H9 (cell line): ENCODE measurements at regions not wholly inside any gene's neighbourhood (a gene's known extent, or its start where the extent isn't known, plus 50 kb on each side); places are given as distances from the start of the nearest gene placed in this dataset.

Experiments used
- DNase-seq: peaks from one replicate; pipeline ENCODE4 v3.0.0-alpha.2; 2017
- H2AFZ ChIP-seq: one replicate; pipeline ENCODE4 v1.6.1; 2013; ENCODE audit warnings: mild to moderate bottlenecking, low read length, control low read depth, moderate library complexity
- H2AK5ac ChIP-seq: 2 replicates; pipeline ENCODE4 v1.6.1; 2013; ENCODE audit warnings: low read length, control low read depth, mixed read lengths; ENCODE audit not compliant: insufficient read length
- H2BK120ac ChIP-seq: one replicate; pipeline ENCODE4 v1.6.1; 2013; ENCODE audit warnings: low read depth, mild to moderate bottlenecking, low read length, control low read depth, inconsistent platforms; ENCODE audit not compliant: poor library complexity, severe bottlenecking
- H2BK12ac ChIP-seq: 2 replicates; pipeline ENCODE4 v1.6.1; 2013; ENCODE audit warnings: low read length, control low read depth, mixed read lengths, low read depth; ENCODE audit not compliant: insufficient read length
- H2BK15ac ChIP-seq: 2 replicates; pipeline ENCODE4 v1.6.1; 2013; ENCODE audit warnings: low read depth, low read length, control low read depth
- H2BK20ac ChIP-seq: one replicate; pipeline ENCODE4 v1.6.1; 2013; ENCODE audit warnings: low read depth, mild to moderate bottlenecking, low read length, control low read depth, inconsistent platforms; ENCODE audit not compliant: poor library complexity, severe bottlenecking
- H2BK5ac ChIP-seq: 2 replicates; pipeline ENCODE4 v1.6.1; 2013; ENCODE audit warnings: low read length, control low read depth, mixed read lengths; ENCODE audit not compliant: insufficient read length
- H3K14ac ChIP-seq: 2 replicates; pipeline ENCODE4 v1.6.1; 2013; ENCODE audit warnings: low read length, control low read depth; ENCODE audit not compliant: insufficient read depth
- H3K18ac ChIP-seq: 2 replicates; pipeline ENCODE4 v1.6.1; 2013; ENCODE audit warnings: low read depth, mild to moderate bottlenecking, mixed read lengths, low read length, control low read depth; ENCODE audit not compliant: insufficient read length
- H3K23ac ChIP-seq: 2 replicates; pipeline ENCODE4 v1.6.1; 2013; ENCODE audit warnings: low read length, control low read depth, mixed read lengths, low read depth; ENCODE audit not compliant: insufficient read length
- H3K23me2 ChIP-seq: 2 replicates; pipeline ENCODE4 v1.6.1; 2013; ENCODE audit warnings: low read depth, mild to moderate bottlenecking, mixed read lengths, low read length, control low read depth; ENCODE audit not compliant: insufficient read length, poor library complexity, severe bottlenecking
- H3K27ac ChIP-seq: 2 replicates; pipeline ENCODE4 v1.5.1; 2013; ENCODE audit warnings: low read length, control low read depth, mixed read lengths, low read depth; ENCODE audit not compliant: insufficient read length
- H3K27me3 ChIP-seq: 2 replicates; pipeline ENCODE4 v1.6.1; 2013; ENCODE audit warnings: low read length, control low read depth, inconsistent platforms; ENCODE audit not compliant: insufficient read depth
- H3K4ac ChIP-seq: 2 replicates; pipeline ENCODE4 v1.6.1; 2013; ENCODE audit warnings: low read depth, mild to moderate bottlenecking, control low read depth, inconsistent platforms, low read length, moderate library complexity
- H3K4me1 ChIP-seq: 2 replicates; pipeline ENCODE4 v1.6.1; 2013; ENCODE audit warnings: low read length, control low read depth, inconsistent platforms; ENCODE audit not compliant: insufficient read depth
- H3K4me2 ChIP-seq: 2 replicates; pipeline ENCODE4 v1.6.1; 2013; ENCODE audit warnings: low read length, control low read depth, mixed read lengths; ENCODE audit not compliant: insufficient read length, insufficient read depth
- H3K56ac ChIP-seq: 2 replicates; pipeline ENCODE4 v1.6.1; 2013; ENCODE audit warnings: low read depth, mild to moderate bottlenecking, mixed read lengths, low read length, control low read depth; ENCODE audit not compliant: insufficient read length
- H3K79me1 ChIP-seq: 2 replicates; pipeline ENCODE4 v1.6.1; 2013; ENCODE audit warnings: low read depth, mild to moderate bottlenecking, moderate library complexity, low read length, control low read depth, inconsistent platforms; ENCODE audit not compliant: insufficient read depth, poor library complexity, severe bottlenecking
- H3K79me2 ChIP-seq: 2 replicates; pipeline ENCODE4 v1.6.1; 2013; ENCODE audit warnings: low read length, control low read depth, inconsistent platforms; ENCODE audit not compliant: insufficient read depth
- H3K9ac ChIP-seq: 2 replicates; pipeline ENCODE4 v1.6.1; 2013; ENCODE audit warnings: low read length, control low read depth, mixed read lengths; ENCODE audit not compliant: insufficient read length; ENCODE audit errors: extremely low read depth
- H3K9me3 ChIP-seq: one replicate; pipeline ENCODE4 v1.6.1; 2013; ENCODE audit warnings: low read depth, low read length, inconsistent platforms; ENCODE audit not compliant: control insufficient read depth
- H3T11ph ChIP-seq: one replicate; pipeline ENCODE4 v1.6.1; 2013; ENCODE audit warnings: mild to moderate bottlenecking, low read length, control low read depth, inconsistent platforms
- H4K20me1 ChIP-seq: one replicate; pipeline ENCODE4 v1.6.1; 2013; ENCODE audit not compliant: control insufficient read depth, insufficient read length, insufficient read depth
- H4K5ac ChIP-seq: 2 replicates; pipeline ENCODE4 v1.6.1; 2013; ENCODE audit warnings: low read depth, mild to moderate bottlenecking, mixed read lengths, low read length, control low read depth; ENCODE audit not compliant: insufficient read length
- H4K8ac ChIP-seq: replicated peaks from 2 replicates; pipeline ENCODE4 v1.6.1; 2013; ENCODE audit warnings: low read length, control low read depth, mixed read lengths, low read depth; ENCODE audit not compliant: insufficient read length
- H4K91ac ChIP-seq: 2 replicates; pipeline ENCODE4 v1.6.1; 2013; ENCODE audit warnings: low read depth, mild to moderate bottlenecking, moderate library complexity, mixed read lengths, low read length, control low read depth; ENCODE audit not compliant: insufficient read length
- H3K27ac Mint-ChIP-seq, 3 experiments: 2 replicates in 2 of 3; 3 replicates in 1 of 3; pipeline ENCODE4 v1.8.0; 2020 to 2021; ENCODE audit warnings: mixed read lengths in 3 of 3, mild to moderate bottlenecking in 1 of 3, moderate library complexity in 1 of 3
- H3K27me3 Mint-ChIP-seq: 2 replicates; pipeline ENCODE4 v1.8.0; 2021; ENCODE audit warnings: low read depth, mild to moderate bottlenecking, moderate library complexity, mixed read lengths
- H3K36me3 Mint-ChIP-seq, 3 experiments: 2 replicates in 2 of 3; 3 replicates in 1 of 3; pipeline ENCODE4 v1.8.0; 2020 to 2021; ENCODE audit warnings: low read depth in 3 of 3, mixed read lengths in 3 of 3; ENCODE audit not compliant: insufficient read depth in 1 of 3
- H3K4me1 Mint-ChIP-seq, 2 experiments: 2 replicates each; pipeline ENCODE4 v1.8.0; 2020; ENCODE audit warnings: mixed read lengths in 2 of 2
- H3K4me3 Mint-ChIP-seq, 2 experiments: 2 replicates in 1 of 2; 3 replicates in 1 of 2; pipeline ENCODE4 v1.8.0; 2020 to 2021; ENCODE audit warnings: mild to moderate bottlenecking in 2 of 2, mixed read lengths in 2 of 2, moderate library complexity in 1 of 2
- H3K9me3 Mint-ChIP-seq, 2 experiments: 2 replicates in 1 of 2; 3 replicates in 1 of 2; pipeline ENCODE4 v1.8.0; 2020; ENCODE audit warnings: mild to moderate bottlenecking in 2 of 2, mixed read lengths in 2 of 2, moderate library complexity in 1 of 2
- WGBS: extraction: QIAGEN DNeasy Blood & Tissue Kit; methylation state at CpG from one replicate; pipeline ENCODE4 v1.1.7; 2013; ENCODE audit warnings: missing lambda C conversion rate, low lambda C conversion rate, mixed read lengths; ENCODE audit not compliant: insufficient read length; ENCODE audit errors: extremely low coverage; 5-methylcytosine and 5-hydroxymethylcytosine counted together
- TF ChIP-seq, protein P1 (sequence below): fragments of 200-600 bp; sonication (generic); conservative IDR thresholded peaks from 3 replicates; pipeline ENCODE4 v1.8.0; 2021; ENCODE audit warnings: antibody characterized with exemption, mild to moderate bottlenecking

GRCh38 chr12:93072340-93072739 is 143.2 kb upstream of the EEA1 start:
- Histone ChIP-seq H3K23ac (no peak overlapping the region), H3K9ac (no peak overlapping the region), H3K27ac (no peak overlapping the region), H3K27me3 (no peaks in the 10 kb centered on the region; the same call in 1 of the 2 replicates), H2AFZ (no peak overlapping the region), H3K79me2 (no peaks in the 10 kb centered on the region), H2BK12ac (no peak overlapping the region), H2BK15ac (no peak overlapping the region), H2AK5ac (no peak overlapping the region), H3K14ac (no peak overlapping the region), H4K20me1 (no peaks in the 10 kb centered on the region), H3K9me3 (no peaks in the 10 kb centered on the region), H3K4me2 (no peak overlapping the region), H3K18ac (no peak overlapping the region), H2BK5ac (no peak overlapping the region), H3K56ac (no peak overlapping the region), H3K23me2 (no peaks in the 10 kb centered on the region), H4K5ac (no peak overlapping the region), H3K4me1 (no peaks in the 10 kb centered on the region), H3T11ph (no peak overlapping the region), H4K8ac (no peak overlapping the region), H2BK20ac (no peak overlapping the region), H3K4ac (no peak overlapping the region), H2BK120ac (no peak overlapping the region), H3K79me1 (no peaks in the 10 kb centered on the region), H4K91ac (no peak overlapping the region)
- Mint-ChIP-seq H3K27me3 (peaks cover 63% of the 10 kb centered on the region), H3K9me3 (no peaks in the 10 kb centered on the region), H3K4me3 (no peak overlapping the region), H3K4me1 (peaks cover 12 to 28% of the 10 kb centered on the region in 2 experiments), H3K36me3 (peaks cover 0 to 2% (median 0%) of the 10 kb centered on the region in 3 experiments; a peak in 1 of 7 replicates), H3K27ac (no peak overlapping the region)
- no peak for DNase-seq
- no CpG with 5 or more reads among the region's 4 CpGs for WGBS
- TF ChIP-seq, protein P1, sequence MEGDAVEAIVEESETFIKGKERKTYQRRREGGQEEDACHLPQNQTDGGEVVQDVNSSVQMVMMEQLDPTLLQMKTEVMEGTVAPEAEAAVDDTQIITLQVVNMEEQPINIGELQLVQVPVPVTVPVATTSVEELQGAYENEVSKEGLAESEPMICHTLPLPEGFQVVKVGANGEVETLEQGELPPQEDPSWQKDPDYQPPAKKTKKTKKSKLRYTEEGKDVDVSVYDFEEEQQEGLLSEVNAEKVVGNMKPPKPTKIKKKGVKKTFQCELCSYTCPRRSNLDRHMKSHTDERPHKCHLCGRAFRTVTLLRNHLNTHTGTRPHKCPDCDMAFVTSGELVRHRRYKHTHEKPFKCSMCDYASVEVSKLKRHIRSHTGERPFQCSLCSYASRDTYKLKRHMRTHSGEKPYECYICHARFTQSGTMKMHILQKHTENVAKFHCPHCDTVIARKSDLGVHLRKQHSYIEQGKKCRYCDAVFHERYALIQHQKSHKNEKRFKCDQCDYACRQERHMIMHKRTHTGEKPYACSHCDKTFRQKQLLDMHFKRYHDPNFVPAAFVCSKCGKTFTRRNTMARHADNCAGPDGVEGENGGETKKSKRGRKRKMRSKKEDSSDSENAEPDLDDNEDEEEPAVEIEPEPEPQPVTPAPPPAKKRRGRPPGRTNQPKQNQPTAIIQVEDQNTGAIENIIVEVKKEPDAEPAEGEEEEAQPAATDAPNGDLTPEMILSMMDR: no peak
